ENCODE measurements at regions not wholly inside any gene's neighbourhood (a gene's known extent, or its start where the extent isn't known, plus 50 kb on each side); places are given as distances from the start of the nearest gene placed in this dataset.

DNA sequence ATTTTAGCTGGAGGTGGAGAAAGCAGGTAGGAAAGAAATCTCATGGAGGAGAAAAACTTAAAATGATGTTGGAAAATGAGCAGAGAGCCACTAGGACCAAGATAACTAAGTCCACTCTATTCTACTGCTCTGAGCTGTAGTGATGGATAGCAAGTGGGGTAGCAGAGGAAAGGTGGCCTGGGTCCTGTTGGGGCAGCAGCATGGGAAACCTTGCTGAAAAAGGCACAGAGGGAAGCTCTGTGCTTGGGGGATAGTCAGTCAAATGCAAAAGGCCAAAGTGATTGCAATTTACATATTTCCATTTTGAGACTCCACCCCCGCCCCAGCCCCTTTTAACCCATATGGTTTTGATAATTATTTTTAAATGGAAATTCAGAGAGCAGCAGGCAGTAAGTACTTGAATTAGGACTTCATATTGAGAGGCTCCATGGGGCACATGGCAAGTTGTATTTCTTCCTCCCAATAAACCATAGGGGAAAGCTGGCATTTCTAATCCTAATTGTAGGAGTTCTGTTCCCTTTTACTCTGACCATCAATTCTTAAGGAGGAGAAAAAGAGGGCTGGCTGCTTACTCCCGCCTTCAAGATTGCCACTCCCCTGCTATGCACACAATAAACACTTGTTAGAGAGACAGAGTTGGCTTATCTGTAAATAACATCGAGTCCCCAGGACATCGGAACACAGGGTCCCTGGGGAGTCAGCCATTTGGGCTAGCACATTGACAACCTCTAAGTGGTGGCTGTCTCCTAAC, 1341.5 kb upstream of the TENM4 start:
- no peak overlapping the region for H4K5ac ChIP-seq (ENCODE audit: insufficient read length, low read depth, low read length)
- H3K9ac ChIP-seq (ENCODE audit: extremely low read depth, insufficient read length, low read length), result no peak overlapping the region
- no peaks in the 10 kb centered on the region for H3K79me2 ChIP-seq (ENCODE audit: insufficient read depth, low read length)
- H3K23ac ChIP-seq (ENCODE audit: insufficient read length, low read depth, low read length), result no peak overlapping the region
- H3K14ac ChIP-seq (ENCODE audit: insufficient read depth, low read length), result no peak overlapping the region
- no peak overlapping the region for H3K4me2 ChIP-seq (ENCODE audit: insufficient read depth, insufficient read length, low read length)
- H4K91ac ChIP-seq (ENCODE audit: insufficient read length, low read depth, low read length), result no peak overlapping the region
- peaks cover 3% of the 10 kb centered on the region in 2 experiments for H3K9me3 Mint-ChIP-seq
- H3K4ac ChIP-seq (ENCODE audit: low read depth, low read length), result no peak overlapping the region
- H2BK120ac ChIP-seq (ENCODE audit: low read depth, low read length, poor library complexity, severe bottlenecking), result no peak overlapping the region
- no peak overlapping the region for H3K56ac ChIP-seq (ENCODE audit: insufficient read length, low read depth, low read length)
- H4K20me1 ChIP-seq (ENCODE audit: control insufficient read depth, insufficient read depth, insufficient read length), result no peaks in the 10 kb centered on the region
- H3K27me3 ChIP-seq (ENCODE audit: insufficient read depth, low read length), result no peaks in the 10 kb centered on the region
- no peaks in the 10 kb centered on the region for H3K79me1 ChIP-seq (ENCODE audit: insufficient read depth, low read depth, low read length, poor library complexity, severe bottlenecking)
- H3K4me1 ChIP-seq (ENCODE audit: insufficient read depth, low read length), result no peaks in the 10 kb centered on the region; the same call in 1 of the 2 replicates
- H2AFZ ChIP-seq (ENCODE audit: low read length), result no peak overlapping the region
- H3K4me3 Mint-ChIP-seq, result peak overlapping the region in 1 of 2 experiments; percentile 58; a peak in 2 of 5 replicates
- H3K23me2 ChIP-seq (ENCODE audit: insufficient read length, low read depth, low read length, poor library complexity, severe bottlenecking), result no peaks in the 10 kb centered on the region
- H3K4me1 Mint-ChIP-seq, result peaks cover 34 to 41% of the 10 kb centered on the region in 2 experiments
- no peak overlapping the region for H3K18ac ChIP-seq (ENCODE audit: insufficient read length, low read depth, low read length)
- H4K8ac ChIP-seq (replicated peaks; ENCODE audit: insufficient read length, low read depth, low read length), result no peak overlapping the region
- H3K27ac Mint-ChIP-seq, result peak overlapping the region in 2 of 3 experiments; percentile 8 to 11; a peak in 2 of 7 replicates
- H2AK5ac ChIP-seq (ENCODE audit: insufficient read length, low read length), result no peak overlapping the region
- no peak overlapping the region for H2BK5ac ChIP-seq (ENCODE audit: insufficient read length, low read length)
- no peak overlapping the region for H2BK15ac ChIP-seq (ENCODE audit: low read depth, low read length)
- H3K27ac ChIP-seq (ENCODE audit: insufficient read length, low read depth, low read length), result no peak overlapping the region
- H3K36me3 Mint-ChIP-seq (ENCODE audit: insufficient read depth in 1 of 3, low read depth in 3 of 3), result no peaks in the 10 kb centered on the region; a peak in 2 of 7 replicates
- H3K27me3 Mint-ChIP-seq (ENCODE audit: low read depth), result no peaks in the 10 kb centered on the region
- TF ChIP-seq, protein P1, sequence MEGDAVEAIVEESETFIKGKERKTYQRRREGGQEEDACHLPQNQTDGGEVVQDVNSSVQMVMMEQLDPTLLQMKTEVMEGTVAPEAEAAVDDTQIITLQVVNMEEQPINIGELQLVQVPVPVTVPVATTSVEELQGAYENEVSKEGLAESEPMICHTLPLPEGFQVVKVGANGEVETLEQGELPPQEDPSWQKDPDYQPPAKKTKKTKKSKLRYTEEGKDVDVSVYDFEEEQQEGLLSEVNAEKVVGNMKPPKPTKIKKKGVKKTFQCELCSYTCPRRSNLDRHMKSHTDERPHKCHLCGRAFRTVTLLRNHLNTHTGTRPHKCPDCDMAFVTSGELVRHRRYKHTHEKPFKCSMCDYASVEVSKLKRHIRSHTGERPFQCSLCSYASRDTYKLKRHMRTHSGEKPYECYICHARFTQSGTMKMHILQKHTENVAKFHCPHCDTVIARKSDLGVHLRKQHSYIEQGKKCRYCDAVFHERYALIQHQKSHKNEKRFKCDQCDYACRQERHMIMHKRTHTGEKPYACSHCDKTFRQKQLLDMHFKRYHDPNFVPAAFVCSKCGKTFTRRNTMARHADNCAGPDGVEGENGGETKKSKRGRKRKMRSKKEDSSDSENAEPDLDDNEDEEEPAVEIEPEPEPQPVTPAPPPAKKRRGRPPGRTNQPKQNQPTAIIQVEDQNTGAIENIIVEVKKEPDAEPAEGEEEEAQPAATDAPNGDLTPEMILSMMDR (conservative IDR thresholded peaks at IDR 0.05), result no peak
- no CpG with 5 or more reads among the region's 4 CpGs for WGBS (ENCODE audit: extremely low coverage, insufficient read length, low lambda C conversion rate)
- no peak overlapping the region for H2BK12ac ChIP-seq (ENCODE audit: insufficient read length, low read depth, low read length)
- peak; percentile 41 for DNase-seq
- no peaks in the 10 kb centered on the region for H3K9me3 ChIP-seq (ENCODE audit: control insufficient read depth, low read depth, low read length)
- no peak overlapping the region for H2BK20ac ChIP-seq (ENCODE audit: low read depth, low read length, poor library complexity, severe bottlenecking)
- no peak overlapping the region for H3T11ph ChIP-seq (ENCODE audit: low read length)

Data from H9 (cell line).